CD4-positive, alpha-beta T cell treated with Interleukin-21 for 1 hour (primary cell): ENCODE measurements at regions not wholly inside any gene's neighbourhood (a gene's known extent, or its start where the extent isn't known, plus 50 kb on each side); places are given as distances from the start of the nearest gene placed in this dataset.
A peak's percentile ranks its signal among the peaks of the same experiment; 100 is the strongest.
"Not testable (repeated sequence)": the region's sequence is repeated elsewhere in the genome, so short reads cannot be mapped to it uniquely, and the experiment has no call there.

Experiments
- DNase-seq: peaks from one replicate; pipeline ENCODE4 v3.0.0-alpha.2; 2020

DNA sequence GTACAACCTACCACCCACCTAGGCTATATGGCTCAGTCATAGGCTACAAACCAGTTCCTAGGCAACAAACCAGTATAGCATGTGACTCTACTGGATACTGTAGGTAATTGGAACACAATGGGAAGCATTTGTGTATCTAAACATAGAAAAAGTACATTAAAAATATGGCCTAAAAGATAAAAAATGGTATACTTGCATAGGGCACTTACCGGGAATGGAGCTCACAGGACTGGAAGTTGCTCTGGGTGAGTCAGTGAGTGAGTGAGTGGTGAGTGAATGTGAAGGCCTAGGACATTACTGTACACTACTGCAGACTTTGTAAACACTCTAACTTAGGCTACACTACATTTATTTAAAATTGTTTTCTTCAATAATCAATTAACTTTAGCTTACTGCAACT is 139.2 kb upstream of the RBPJ start:
- DNase-seq, result no peak

DNA sequence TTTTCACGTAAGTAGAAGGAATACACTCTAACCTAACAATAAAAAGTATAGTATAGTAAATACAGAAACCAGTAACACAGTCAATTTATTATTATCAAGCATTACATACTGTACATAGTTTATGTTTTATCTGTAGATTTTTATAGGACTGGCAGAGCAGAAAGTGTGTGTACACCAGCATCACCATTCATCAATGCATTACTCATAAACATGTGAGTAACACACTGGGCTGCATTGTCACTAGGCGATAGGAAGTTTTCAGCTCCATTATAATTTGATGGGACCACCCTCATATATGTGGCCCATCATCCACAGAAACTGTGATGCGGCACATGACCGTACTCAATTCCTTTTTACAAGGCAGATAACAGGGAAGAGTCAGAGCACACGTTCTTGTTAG is 137.8 kb upstream of the RBPJ start:
- DNase-seq, result no peak

DNA sequence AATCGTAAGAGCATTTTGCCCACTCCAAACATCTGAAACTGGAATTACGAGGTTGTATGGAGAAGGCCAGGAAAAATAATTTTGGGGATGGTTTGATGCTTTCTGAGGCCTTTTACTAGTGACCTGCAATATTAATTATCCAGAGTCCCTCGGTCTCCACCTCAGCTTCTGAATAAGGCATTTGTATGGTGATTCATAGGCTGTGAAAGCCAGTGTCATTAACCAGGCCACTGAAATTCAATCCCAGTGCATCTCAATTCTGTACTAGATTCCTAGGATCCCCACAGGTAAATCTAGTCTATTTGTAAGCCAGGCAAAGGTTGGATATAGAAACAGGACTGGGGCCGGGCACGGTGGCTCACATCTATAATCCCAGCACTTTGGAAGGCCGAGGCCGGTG is 135.4 kb upstream of the RBPJ start:
- DNase-seq, result no peak

- no peak for DNase-seq
Observed at GRCh38 chr4:26191353-26191752, 129.5 kb upstream of the RBPJ start.

- no peak for DNase-seq
Observed at GRCh38 chr4:26192899-26193869, 127.6 kb upstream of the RBPJ start.

DNA sequence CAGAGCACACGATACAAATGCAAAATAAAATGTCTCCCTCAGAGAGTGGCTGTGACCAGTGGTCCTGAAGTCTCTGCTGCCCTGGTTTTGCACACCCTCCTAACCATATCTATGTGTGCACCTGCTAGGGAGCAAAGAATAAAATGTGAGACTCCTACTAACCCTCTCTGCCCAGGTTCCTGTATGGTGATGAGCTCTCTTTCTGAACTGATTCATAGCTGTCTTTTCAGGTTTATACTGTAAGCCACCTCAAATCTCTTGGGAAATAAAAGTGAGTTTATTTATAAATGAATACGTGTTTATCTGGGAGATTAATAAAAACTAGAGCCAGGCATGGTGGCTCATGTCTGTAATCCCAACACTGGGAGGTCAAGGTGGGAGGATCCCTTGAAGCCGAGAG is 126.0 kb upstream of the RBPJ start:
- DNase-seq, result no peak

DNA sequence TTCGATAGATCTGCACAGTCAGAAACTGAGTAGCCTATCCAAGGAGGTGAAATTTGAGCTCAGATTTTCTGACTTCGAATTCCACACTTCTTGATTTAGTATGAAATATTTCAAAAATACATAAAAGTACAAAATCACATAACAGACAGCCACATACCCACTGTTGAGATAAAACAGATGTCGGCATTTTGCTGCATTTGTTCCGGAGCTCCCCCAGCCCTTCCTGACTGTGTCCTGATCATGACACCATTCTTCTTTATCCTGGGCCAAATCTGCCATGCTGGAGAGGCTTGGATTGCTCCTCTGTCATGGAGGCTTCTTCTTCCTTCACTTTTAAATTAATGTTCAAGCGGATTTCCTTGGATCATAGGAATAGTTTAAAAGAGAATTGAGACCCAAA is 124.2 kb upstream of the RBPJ start:
- no peak for DNase-seq

GRCh38 chr4:26197018-26197779 is 123.6 kb upstream of the RBPJ start:
- peak; percentile 80 for DNase-seq

DNA sequence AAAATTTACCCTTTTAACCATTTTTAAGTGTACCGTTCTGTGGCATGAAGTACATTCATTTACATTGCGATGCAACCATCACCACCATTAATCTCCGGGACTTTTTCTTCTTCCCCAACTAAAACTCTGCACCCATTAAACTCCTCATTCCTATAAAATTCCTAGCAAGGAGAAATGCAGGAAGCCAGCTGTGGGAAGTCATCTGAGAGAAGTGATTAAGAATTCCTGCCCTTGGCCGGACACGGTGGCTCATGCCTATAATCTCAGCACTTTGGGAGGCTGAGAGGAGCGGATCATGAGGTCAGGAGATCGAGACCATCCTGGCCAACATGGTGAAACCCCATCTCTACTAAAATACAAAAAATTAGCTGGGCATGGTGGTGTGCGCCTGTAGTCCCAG is 121.9 kb upstream of the RBPJ start:
- DNase-seq, result not testable (repeated sequence)

DNA sequence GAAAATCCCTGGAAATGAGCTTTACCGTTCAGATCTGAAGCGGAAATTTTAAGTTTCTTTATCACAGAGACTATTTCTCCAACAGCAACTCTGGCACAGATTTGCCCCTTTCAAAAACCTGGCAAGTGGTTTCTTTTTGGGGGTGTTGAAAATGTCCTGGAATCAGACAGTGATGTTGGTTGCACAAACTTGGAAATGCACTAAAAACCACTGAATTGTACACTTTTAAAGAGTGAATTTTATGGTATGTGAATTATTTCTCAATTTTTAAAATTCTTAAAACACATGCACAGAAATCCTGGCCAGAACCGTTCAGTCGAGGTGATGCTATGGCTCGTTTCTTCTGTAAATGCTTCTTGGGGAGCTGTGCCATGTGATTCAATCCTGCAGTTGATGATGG is 121.2 kb upstream of the RBPJ start:
- DNase-seq, result no peak

DNA sequence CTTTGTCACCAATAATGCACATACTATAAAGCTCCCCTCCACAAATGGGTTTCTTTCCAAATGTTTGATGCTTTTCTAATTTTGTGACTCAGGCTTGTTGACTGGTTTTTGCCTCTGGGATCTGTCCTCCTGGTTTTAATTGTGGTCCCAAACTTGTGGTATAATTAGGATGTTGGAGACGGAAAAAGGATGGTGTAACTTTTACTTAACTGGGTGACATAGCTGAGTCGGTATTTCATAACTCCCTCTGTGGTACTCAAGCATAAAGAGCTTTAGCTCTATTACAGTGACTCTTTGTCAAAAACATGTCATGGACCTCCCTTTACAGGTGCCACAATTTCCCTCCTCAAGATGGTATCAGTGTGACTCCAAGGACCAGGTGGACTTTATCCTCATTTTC is 119.7 kb upstream of the RBPJ start:
- DNase-seq, result no peak

DNA sequence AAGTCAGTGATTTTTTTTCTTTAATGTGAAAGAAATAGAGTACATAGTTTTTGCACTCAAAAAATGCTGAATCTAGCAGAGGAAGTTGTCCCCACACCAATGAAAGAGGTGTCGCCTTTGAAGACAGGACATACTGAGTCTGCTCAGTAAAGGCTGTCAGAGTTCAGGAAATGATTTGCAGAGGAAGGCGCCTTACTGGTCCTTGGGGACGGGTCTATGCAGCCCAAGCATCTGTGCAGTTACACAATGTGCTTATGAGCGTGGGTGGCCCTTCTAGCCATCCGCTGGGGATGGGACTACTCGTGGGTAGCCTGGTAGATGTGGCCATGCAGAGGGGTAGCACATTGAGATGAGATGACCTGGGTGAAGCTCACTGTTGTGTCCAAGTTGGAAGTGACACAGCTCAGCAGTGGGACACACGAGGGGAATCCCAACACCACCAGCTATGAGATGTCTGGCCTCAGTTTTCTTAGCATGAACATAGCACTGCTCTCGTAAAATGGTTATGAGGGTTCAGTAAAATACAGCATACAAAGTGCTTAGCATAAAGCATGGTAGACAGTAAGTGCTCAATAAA is 116.5 kb upstream of the RBPJ start:
- peak; percentile 46 for DNase-seq

- DNase-seq, result no peak
Observed at GRCh38 chr4:26204911-26205370, 115.9 kb upstream of the RBPJ start.

DNA sequence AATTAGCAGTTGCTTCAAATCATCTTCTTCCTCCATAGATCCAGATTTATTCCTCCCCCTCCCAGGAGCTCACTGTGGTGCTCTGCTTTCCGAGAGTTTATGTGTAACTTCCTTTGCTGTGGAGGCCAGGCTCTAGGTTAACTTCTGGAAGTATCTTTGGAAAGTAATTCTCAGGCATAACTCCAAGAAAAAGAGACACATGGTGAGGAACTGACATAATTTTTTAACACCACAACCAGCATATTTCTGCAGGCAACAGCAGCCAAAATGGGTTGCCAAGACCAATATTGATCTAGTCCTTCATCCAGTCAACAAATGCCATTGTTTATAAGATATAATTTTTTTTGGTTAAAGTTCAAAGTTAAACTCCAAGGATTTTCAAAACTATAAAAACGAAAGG is 114.5 kb upstream of the RBPJ start:
- no peak for DNase-seq

GRCh38 chr4:26206999-26207398 is 113.8 kb upstream of the RBPJ start:
- DNase-seq, result no peak

GRCh38 chr4:26207631-26208030 is 113.2 kb upstream of the RBPJ start:
- no peak for DNase-seq

DNA sequence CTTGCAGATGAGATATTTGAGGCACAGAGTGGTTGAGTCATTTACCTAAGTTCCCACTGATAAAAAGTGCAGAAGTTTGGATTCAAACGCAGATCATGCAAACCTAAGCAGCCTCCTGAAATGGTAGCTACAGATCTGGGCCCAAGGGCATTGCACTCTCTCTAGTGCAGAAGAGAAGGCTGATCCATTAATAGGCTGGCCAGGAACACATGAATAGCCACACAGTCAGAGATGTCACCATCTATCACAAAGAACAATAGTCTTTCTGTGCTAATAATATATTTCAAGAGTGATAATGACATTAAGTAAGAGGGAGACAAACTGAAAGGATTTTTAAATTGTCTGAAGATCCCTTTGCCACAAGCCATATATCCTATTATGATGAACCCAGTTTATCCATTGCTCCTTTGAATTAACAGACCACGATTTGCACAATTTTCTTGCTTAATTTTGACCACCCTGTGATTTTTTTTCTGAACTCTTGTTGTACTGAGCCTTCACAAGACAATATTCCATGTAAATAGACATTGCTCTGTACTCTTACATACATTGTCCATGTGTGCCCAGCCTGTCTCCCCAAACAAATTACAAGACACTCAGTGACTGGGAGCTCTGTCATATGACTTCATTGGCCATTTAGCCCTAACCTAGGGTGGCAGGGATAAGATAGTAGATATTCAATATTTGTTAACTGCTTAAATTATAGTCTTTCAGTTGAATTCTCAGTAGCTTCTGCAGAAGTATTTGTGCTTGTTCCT is 112.4 kb upstream of the RBPJ start:
- no peak for DNase-seq

DNA sequence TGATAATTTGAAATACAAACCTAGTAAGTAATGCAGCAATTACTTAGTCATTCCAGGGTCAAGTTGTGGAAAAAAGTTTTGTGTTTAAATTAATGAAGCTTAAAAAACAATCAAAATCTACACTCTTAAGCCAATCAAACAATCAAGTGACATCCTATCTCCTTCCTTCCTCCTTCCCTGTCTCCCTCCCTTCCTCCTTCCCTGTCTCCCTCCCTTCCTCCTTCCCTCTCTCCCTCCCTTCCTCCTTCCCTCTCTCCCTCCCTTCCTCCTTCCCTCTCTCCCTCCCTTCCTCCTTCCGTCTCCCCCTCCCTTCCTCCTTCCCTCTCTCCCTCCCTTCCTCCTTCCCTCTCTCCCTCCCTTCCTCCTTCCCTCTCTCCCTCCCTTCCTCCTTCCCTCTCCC is 111.4 kb upstream of the RBPJ start:
- DNase-seq, result not testable (repeated sequence)

DNA sequence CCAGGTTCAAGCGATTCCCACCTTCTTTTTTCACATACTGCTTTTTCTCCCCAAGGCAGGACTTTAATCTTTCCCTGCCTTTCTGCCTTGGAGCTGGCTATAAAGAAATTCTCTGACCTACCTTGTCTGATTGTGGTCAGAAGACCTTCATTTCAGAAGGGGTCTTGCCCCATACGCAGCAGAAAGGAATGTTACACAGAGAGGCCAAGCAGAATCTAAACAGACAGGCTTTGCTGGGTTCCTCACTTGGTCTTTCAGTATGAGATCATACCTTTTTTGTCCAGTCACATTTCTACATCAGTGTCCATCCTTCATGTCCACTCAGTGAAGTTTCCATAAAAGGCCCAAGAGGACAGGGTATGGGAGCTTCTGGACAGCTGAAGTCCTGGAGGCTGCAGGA is 108.3 kb upstream of the RBPJ start:
- no peak for DNase-seq

GRCh38 chr4:26213317-26213716 is 107.5 kb upstream of the RBPJ start:
- DNase-seq, result no peak

DNA sequence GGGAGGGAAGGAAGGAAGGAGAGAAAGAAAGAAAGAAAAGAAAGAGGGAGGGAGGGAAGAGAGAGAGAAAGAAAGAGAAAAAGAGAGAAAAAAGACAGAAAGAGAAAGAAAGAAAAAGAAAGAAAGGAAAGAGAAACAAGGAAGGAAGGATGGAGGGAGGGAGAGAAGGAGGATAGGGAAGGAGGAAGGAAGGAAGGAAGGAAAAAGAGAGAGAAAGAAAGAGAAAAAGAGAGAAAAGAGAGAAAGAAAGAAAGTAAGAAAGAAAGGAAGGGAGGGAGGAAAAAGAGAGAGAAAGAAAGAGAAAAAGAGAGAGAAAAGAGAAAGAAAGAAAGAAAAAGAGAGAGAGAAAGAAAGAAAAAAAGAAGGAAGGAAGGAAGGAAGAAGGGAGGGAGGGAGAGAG is 105.8 kb upstream of the RBPJ start:
- DNase-seq, result no peak

GRCh38 chr4:26215725-26216124 is 105.1 kb upstream of the RBPJ start:
- DNase-seq, result no peak

DNA sequence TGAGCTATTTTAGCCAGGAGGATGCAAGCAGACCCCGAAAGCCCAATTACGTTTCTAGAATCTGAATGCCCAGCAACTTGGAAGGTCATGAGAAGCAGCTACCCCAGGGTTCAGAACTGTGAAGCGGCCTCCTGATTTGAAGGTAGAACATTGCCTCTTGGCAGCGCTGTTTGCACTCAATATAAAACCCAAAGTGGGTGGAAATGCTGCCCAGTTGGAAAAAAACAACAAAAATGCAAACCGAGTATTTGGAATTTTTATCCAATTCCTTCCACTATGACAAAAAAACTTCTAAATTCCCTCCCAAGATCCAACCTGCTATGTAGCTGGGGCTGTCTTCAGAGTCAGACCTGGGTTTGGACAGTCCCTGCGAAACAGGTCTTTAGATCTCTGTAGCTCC is 103.3 kb upstream of the RBPJ start:
- DNase-seq, result no peak
